ENCODE measurements at regions not wholly inside any gene's neighbourhood (a gene's known extent, or its start where the extent isn't known, plus 50 kb on each side); places are given as distances from the start of the nearest gene placed in this dataset.

DNA sequence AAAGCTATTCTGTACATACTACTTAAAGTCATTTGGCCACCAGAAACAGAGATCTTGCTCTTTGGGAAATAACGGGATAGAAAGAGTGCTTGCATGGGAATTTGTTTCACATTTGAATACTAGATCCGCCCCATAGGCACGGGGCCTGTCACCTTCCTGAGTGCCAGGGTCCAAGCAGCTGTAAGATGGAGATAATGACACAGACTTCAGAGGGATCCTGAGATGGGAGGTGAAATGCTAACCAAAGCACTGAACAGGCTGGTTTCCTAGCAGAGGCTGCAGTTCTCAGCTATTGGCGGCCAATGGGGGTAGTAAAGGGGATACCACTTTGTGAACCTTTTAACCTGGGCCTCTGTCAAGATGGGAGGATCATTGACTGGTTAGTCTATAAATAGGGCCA, 225.4 kb downstream of the IRF8 start:
- no peak for DNase-seq

DNA sequence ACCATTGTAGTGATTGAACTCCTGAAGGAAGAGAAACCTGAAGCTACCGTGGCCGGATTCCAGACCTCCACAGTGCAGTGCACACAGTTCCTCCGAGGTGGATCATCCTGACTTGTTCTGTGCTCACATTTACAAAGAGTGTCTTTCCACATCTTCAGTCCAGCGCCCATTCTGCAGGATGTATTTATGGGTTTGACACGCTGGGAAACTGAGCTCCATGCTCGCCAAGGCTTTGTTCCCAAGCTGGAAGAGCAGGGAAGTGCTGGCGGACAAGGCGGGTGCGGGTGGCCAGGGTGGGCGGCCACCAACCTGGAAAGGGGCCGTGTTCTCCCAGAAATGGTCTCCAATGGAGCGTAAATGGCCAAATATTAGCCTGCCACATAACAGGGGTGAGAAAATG, 227.9 kb downstream of the IRF8 start:
- DNase-seq, result no peak

DNA sequence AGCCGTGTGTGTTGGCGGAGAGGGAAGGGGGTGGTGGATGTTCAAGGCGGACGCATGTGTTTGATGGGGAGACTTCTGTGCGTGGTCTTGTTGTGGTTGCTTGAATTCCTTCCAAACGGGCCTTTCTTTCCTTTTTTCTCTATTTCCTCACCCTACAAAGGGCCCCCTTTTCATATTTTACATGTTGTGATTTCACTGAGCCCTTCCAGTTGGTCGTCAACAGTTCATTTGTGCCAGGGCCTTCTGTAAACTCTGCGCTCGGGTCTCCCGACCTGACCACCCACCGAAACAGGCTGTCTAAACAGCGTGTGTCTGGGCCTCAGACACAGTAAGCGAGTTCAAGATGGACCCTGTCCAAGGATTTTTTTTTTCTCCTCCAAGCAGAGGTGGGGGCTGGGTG, 228.4 kb downstream of the IRF8 start:
- no peak for DNase-seq

DNA sequence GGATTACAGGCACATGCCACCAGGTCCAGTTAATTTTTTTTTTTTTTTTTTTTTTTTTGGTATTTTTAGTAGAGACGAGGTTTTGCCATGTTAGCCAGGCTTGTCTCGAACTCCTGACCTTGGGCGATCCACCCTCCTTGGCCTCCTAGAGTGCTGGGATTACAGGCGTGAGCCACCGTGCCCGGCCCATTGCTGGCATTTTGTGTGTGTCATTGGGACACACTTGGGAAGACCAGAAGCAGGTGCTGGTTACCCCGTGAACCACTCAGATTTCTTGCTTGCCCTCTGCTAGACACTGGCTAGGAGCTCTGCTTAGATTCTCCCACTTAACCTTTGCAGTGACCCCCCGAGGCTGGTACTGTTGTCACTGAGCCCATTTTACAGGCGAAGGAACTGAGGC, 229.3 kb downstream of the IRF8 start:
- DNase-seq, result no peak

DNA sequence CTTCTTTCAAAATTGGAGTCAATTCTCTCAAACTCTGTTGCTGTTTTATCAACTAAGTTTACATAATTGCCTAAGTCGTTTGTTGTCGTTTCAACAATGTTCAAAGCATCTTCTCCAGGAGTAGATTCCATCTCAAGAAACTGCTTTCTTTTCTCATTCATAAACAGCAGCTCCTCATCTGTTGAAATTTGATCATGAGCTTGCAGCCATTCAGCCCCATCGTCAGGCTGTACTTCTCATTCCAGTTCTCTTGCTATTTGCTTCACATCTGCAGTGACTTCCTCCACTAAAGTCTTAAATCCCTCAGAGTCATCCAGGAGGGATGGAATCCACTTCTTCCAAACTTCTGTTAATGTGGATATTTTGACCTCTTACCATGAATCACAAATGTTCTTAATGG, 230.6 kb downstream of the IRF8 start:
- DNase-seq, result no peak

DNA sequence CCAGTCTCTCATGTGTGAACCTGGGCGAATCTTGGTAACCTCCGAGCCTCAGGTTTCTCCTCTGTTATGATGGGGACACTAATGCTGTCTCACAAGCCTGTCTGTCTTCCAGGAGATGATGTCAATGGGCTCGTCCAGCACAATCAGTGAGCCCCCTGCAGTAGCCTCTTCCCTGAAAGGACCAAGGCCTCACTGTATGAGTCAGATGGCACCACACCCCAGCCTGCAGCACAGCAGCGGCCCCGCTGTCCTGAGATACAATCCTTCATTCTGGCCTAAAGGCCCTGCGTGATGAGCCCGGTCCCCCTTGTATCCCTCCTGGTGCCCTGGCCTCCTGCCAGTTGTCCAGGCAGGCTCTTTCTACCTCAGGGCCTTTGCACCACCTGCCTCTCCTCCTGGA, 234.4 kb downstream of the IRF8 start:
- no peak for DNase-seq

DNA sequence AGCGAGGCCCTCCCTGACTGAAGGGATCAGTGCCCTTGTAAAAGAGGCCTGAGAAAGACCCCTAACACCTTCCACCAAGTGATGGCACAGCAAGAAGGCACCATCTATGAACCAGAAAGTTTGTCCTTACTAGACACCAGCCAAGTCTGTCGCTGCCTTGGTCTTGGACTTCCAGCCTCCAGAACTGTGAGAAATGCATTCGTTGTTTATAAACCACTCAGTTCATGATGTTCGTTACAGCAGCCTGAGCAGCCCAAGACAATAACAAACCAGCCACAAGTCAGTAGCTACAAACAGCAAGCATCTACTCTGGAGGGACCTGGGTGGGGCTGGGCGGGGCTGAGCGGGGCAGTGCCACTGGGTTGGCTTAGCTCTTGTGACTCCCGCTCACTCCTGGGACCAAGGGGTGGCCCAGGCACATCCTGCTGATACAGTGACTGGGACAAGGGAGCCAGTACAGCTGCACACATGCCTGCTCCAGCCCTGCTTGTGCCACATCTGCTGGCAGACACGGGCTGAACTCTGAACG, 234.9 kb downstream of the IRF8 start:
- DNase-seq, result no peak

DNA sequence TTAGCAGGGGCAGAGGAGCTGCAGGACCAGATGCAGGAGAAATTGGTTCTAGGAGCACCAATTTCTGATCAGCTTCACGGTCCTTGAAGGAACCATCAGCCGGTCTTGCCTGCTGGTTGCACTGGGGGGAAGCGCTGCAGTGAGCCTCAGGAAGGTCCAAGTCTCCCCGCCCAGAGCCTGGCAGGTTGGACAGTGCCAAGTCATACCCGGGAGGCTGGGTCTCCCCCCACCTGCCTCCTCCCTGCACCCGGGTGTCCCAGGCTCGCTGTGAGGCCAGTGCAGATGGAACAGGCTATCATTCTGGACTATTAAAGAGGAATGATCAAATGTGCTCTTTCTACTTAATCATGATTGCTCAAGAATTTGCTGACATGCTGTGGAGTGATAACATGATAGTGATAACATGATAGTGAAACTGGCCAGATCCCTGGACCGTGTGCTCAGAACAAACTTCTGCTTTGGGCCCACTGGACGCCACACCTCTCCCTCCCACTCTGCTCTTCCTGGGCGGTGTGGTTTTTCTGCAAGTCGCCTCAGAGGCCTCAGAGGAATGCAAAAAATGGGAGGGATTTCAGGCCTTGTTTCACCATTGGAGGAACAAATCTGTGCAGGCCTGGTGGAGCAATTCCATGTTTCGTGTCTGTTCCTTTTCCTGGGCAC, 236.0 kb downstream of the IRF8 start:
- no peak for DNase-seq

DNA sequence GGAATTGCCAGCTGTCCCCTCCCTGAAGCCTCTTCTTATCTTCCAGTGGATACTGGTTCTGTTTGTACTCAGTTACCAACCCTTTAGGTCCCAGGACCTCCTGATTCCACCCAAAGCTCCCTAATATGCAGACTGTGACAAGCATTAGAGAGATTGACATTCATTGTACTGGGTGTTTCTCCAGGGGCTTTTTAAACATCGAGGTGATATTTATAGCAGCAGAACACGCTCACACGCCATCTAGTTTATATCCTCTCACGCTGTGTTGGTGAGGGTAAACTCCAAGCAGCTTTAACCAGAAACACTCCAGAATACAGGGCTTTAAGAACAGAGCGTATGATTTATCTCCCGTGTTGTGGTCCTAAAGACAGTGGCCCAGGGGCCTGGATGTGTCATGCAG, 238.4 kb downstream of the IRF8 start:
- DNase-seq, result no peak

DNA sequence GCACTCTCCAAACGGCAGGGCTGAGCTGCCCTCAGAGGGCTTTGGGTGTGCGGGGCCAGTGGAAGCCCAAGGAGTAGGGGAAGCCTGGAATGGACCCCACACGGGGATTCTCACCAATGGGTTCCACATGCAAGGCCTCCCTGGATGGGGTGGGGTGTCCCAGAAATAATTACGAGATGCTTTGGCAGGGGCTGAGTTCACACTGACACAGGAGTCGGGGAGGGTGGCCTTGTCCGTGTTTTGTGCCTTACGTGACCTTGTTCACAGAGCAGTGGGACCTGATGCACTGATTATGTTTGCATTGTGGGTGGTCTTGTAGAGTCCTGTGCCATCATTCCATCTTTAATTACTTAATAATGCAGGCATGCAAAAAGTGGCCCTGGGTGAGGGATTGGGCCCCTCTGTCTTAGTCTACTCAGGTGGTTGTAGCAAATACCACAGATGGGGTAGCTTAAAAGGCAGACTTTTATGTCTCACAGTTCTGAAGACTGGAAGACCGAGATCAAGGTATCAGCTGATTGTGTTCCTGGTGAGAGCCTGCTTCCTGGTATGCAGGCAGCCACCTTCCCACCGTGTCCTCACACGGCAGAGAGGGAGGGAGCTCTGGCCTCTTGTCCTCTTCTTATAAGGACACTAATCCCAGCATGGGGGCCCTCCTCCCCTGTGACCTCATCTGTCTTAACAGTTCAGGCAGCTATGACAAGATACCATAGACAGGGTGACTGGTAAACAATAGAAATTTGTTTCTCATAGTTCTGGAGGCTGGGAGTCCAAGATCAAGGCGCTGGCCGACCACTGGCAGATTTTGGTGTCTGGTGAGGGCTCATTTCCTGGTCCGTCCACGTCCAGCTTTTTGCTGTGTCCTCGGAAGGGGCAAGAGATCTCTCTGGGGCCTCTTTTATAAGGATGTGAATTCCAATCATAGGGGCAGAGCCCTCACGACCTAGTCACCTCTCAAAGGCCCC, 239.4 kb downstream of the IRF8 start:
- no peak for DNase-seq

DNA sequence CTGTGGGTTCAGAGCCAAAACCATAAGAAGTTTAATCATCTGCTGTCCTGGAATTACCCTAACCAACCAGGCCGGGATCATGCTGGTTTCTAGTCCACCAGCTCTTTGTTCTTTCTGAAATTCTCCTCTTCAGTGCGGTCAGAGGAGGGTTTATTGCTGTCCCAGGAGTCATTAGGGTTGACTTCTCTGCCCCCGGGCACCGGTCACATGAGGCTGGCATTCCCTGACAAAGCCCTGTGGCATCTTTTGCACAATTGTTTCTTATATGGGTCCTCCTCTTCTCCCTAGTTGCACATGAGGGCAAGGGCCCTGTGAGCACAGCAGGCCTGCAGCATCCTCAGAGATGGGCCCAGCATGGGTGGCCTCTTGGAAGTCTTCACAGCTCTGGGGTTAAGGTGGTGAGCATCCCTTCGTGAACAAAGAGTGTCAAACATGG, 243.9 kb downstream of the IRF8 start:
- no peak for DNase-seq

DNA sequence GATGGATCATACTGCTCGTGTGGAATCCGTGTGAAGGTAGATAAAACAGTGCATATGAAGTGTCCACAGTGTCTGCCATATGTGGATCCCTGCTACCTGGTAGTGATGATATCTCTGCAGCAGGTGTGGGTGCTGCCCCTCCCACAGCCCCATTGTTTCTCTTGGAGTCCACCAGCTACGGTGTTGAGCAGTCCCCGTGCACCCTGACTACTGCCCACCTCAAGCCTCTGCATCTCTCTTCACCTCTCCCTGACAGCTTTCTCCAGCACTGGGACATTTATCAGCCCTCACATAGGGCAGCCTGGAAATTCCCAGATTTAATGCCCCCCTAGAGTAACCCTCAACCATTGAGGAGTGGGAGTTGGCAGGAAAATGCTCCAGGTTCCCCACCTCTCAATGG, 244.7 kb downstream of the IRF8 start:
- DNase-seq, result no peak

DNA sequence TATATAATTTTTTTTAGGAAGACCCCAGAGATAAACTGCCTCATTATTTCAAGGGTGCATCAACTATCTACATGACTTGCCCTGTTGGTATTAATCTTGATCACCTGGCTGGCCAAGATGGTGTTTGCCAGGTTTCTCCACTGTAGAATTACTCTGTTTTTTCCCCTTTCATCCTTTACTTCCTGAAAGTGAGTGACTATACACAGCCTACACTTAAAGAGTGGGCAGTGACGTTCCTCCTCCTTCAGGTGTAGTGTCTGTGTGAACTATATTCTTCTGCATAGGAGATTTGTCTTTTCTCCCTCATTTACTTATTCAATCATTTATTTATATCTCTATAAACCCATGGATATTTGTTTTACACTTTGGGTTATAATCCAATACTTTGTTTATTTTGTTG, 246.7 kb downstream of the IRF8 start:
- no peak for DNase-seq

DNA sequence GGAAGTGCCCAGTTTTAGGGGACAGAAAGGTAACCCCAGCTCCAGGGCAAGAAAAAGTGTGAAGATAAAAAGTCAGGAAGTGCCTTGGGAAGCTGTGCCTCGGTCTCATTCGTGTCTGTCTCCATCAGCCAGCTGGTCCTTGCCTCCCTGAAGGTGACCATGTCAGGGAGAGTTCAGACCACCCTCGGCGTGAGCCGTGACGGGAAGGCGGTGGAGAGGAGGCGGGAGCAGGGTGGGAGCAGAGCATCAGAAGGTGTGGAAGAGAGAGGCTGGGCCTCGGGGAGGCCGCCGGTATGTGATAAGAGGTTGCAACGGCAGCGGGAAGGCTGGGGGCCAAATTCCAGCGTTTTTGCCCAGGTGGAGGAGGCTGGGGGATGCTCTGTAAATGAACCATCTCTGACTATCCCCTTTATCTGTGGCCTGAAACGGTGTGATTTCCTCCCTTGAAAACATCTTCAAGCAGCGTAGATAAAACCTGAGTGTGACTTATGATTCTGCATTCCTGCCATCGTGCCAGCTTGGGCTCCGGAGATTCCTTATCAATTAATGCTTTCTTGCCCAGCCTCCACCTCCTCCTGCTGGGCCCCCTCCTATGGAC, 251.8 kb downstream of the IRF8 start:
- DNase-seq, result no peak

DNA sequence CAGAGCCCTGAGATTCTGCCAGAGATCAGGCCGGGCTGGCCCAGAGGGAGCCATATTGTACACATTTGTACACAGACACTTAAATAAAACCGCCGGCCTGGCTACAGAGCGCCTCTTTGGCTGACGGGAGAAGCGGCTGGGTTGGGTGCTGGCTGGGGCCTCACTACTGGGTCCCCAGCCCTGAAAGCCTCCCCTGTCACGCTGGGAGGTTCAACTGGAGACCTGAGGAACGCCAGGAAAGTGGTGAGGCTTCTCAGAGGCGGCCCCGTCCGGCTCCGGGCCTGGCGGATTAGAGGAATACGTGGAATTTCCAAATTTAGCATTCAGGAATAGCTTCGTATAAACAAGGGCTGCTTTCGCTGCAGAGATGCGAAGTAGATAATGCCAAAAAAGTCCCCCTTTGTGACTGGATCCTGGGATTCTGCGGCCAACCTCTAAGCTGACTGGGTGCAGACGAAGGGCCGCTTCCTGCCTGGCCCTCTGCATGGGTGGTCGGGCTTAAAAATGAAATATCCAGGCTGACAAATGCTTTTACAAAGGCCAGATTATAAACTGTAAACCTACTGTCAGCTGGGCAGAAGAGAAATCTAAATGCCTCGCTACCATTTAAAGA, 252.4 kb downstream of the IRF8 start:
- no peak for DNase-seq

DNA sequence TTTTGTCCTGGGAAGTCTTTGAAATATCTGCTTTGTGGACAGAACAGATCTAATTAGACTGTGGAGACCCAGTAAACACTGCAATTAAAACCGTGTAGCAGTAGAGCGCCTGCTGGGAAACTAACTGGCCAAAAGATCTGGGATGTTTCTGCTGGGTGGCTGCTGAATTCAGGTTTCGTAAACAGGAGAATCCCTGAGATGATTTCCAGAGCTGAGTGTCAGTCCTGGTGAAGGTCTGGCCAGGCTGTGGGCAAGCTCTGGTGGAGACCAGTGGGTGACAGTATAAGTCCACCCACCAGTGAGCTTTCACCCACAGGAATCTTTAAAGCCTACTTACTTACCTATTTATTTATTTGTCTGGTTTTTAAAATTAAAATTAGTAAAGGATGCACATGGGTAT, 257.2 kb downstream of the IRF8 start:
- no peak for DNase-seq

DNA sequence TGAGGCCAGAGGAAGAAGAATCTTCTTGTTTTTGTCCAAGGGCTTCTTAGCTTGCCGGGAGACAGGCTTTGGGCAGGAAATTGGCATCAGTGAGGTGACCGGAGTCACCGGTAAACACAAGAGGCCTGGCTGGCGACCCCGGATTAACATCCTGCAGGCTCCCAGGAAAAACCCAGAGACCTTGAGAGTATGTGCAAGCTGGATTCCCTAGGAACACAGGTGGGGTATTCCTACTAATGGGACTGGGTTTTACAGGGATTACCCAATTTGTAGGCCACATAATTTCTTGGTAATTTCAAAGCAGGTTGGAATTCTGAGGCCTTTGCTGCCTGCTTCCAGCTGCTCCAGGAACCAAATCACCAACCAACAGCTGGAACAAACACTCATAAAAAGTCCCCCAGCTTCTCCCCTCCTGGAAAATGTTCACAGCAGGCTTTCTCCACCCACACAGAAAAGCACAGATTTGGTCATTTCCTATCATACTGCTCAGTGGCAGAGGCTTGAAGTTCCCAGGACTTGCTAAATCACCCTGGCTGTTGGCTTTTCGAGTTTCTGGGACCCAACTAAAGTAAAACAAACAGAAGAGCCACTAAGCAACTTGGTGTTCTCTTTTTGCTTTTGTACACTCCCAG, 258.8 kb downstream of the IRF8 start:
- no peak for DNase-seq

DNA sequence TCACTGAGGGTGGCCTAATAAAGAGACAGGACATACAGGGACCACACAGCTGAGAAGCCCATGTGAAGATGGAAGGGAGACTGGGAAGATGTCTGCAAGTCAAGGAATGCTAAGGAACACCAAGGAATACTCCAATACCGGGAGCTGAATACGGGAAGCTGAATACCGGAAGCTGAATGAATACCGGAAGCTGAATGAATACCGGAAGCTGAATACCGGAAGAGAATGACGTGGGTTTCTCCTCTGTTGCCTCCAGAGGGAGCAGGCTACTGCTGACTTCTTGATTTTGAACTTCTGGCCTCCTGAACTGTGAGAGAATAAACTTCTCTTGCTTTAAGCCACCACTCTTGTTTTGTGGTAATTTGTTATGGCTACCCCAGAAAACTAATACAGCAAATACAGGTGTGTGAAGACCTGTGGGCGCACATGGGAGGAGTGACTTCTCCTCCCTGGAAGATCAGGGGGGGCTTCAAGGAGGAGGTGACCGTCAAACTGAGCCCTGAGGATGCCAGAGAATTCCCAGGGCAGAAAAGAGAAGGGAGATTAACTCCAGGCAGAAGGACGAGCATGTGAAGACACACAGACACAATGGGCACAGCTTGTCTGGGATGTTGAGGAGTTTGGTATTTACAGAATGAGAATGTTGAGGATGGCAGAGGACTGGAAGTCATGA, 259.9 kb downstream of the IRF8 start:
- DNase-seq, result no peak

DNA sequence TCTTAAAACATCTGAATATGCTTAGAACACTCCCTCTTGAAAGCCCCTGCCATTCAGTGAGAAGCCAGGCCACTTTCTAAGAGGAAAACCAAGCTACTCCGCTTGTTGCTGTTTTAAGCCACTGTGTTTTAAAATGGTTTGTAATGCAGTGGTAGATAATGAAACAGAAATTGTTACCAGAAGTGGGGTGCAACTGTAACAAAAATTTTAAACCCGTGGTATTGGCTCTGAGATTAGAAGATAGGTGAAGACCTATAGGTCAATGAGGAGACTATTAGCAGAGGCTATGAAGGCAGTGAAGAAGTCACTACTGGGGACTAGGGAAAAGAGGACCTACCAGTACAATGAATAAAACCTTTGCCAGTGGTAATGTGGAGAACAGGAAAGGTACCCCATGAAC, 266.5 kb downstream of the IRF8 start:
- no peak for DNase-seq

DNA sequence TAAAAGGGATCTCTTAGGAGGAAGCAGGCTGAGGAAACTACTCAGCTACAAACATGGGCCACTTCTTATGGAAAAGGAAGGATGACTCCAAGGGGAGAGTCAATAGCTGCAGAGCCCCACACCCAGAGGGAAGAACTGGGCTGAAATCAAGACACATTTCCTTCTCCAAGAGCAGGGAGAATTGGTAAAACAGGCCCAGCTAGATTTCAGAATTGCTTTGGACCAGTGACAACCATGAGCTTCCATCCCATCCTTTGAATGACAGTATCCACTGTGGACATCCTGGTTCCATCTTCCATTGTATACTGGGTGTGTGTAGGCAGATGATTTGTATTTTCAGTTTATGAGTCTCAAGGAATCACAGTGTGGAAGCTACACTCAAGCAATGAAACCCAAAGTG, 267.5 kb downstream of the IRF8 start:
- DNase-seq, result no peak

DNA sequence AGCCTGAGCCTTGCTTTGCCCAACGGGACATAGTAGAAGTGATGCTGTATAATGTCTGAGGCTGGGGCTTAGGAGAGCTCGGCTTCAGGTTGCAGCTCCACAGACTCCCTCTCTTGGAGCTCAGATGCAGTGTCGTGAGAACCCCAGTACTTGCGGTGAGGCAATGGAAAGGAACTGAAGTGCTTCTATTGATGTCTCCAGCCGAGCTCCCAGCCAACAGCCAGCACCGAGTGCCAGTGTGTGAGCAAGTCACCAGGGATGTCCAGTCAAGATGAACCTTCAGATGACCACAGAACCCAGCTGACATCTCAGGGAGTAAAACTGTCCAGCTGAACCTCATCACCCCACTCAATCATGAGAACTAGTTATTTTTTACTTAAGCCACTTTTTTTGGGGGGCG, 268.1 kb downstream of the IRF8 start:
- DNase-seq, result no peak

DNA sequence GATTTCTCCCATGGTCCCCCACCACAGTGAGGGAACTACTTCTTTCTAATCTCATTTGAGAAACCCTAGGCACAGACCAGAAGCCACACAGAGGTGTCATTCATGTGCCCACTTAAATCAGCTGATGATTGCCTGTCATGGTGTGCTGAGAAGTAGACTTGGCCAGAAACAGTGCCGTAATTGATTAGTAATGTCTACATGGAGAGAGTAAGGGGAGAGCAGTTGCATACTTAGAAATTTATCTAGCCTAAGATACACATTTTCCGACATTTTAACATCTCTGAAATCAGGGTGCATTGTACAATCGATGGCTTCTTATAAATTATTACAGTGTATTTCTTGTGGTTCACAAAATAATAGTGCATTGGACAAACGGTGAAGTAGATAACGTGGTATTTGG, 271.8 kb downstream of the IRF8 start:
- DNase-seq, result no peak

Measured in stimulated activated naive CD4-positive, alpha-beta T cell treated with Interleukin-2 at 50 U/mL for 16 hours (primary cell).